ENCODE measurements at regions not wholly inside any gene's neighbourhood (a gene's known extent, or its start where the extent isn't known, plus 50 kb on each side); places are given as distances from the start of the nearest gene placed in this dataset.

GRCh38 chr3:78249294-78249693 lies 1209.4 kb downstream of the ROBO2 start:
- no peak for DNase-seq (ENCODE audit: low read depth, low spot score)

GRCh38 chr3:78253860-78254259 lies 1214.0 kb downstream of the ROBO2 start:
- no peak for DNase-seq (ENCODE audit: low read depth, low spot score)

- no peak for DNase-seq (ENCODE audit: low read depth, low spot score)
Observed at GRCh38 chr3:78255403-78255802, 1215.5 kb downstream of the ROBO2 start.

GRCh38 chr3:78256123-78256522 lies 1216.2 kb downstream of the ROBO2 start:
- DNase-seq (ENCODE audit: low read depth, low spot score) = no peak

- no peak for DNase-seq (ENCODE audit: low read depth, low spot score)
Observed at GRCh38 chr3:78257951-78258530, 1218.1 kb downstream of the ROBO2 start.

GRCh38 chr3:78258798-78259197 lies 1218.9 kb downstream of the ROBO2 start:
- peak; percentile 5 for DNase-seq (ENCODE audit: low read depth, low spot score)

GRCh38 chr3:78260388-78260787 lies 1220.5 kb downstream of the ROBO2 start:
- DNase-seq (ENCODE audit: low read depth, low spot score) = no peak

- DNase-seq (ENCODE audit: low read depth, low spot score) = peak; percentile 48
Observed at GRCh38 chr3:78266550-78266949, 1226.7 kb downstream of the ROBO2 start.

GRCh38 chr3:78267235-78267634 lies 1227.3 kb downstream of the ROBO2 start:
- no peak for DNase-seq (ENCODE audit: low read depth, low spot score)

GRCh38 chr3:78268087-78268486 lies 1228.2 kb downstream of the ROBO2 start:
- no peak for DNase-seq (ENCODE audit: low read depth, low spot score)

GRCh38 chr3:78268716-78269668 lies 1229.1 kb downstream of the ROBO2 start:
- peak; percentile 24 for DNase-seq (ENCODE audit: low read depth, low spot score)

- DNase-seq (ENCODE audit: low read depth, low spot score) = no peak
Observed at GRCh38 chr3:78273326-78273725, 1233.4 kb downstream of the ROBO2 start.

GRCh38 chr3:78274475-78275065 lies 1234.7 kb downstream of the ROBO2 start:
- DNase-seq (ENCODE audit: low read depth, low spot score) = no peak

GRCh38 chr3:78275420-78275852 lies 1235.5 kb downstream of the ROBO2 start:
- no peak for DNase-seq (ENCODE audit: low read depth, low spot score)

GRCh38 chr3:78277220-78277619 lies 1237.3 kb downstream of the ROBO2 start:
- DNase-seq (ENCODE audit: low read depth, low spot score) = no peak

GRCh38 chr3:78277801-78278200 lies 1237.9 kb downstream of the ROBO2 start:
- no peak for DNase-seq (ENCODE audit: low read depth, low spot score)

GRCh38 chr3:78279091-78279490 lies 1239.2 kb downstream of the ROBO2 start:
- DNase-seq (ENCODE audit: low read depth, low spot score) = no peak

- DNase-seq (ENCODE audit: low read depth, low spot score) = peak; percentile 84
Observed at GRCh38 chr3:78281381-78281780, 1241.5 kb downstream of the ROBO2 start.

GRCh38 chr3:78283994-78284393 lies 1244.1 kb downstream of the ROBO2 start:
- DNase-seq (ENCODE audit: low read depth, low spot score) = no peak

GRCh38 chr3:78285032-78285728 lies 1245.3 kb downstream of the ROBO2 start:
- peak; percentile 8 for DNase-seq (ENCODE audit: low read depth, low spot score)

GRCh38 chr3:78287085-78287484 lies 1247.2 kb downstream of the ROBO2 start:
- DNase-seq (ENCODE audit: low read depth, low spot score) = no peak

GRCh38 chr3:78293284-78293683 lies 1253.4 kb downstream of the ROBO2 start:
- no peak for DNase-seq (ENCODE audit: low read depth, low spot score)
